ENCODE measurements at regions not wholly inside any gene's neighbourhood (a gene's known extent, or its start where the extent isn't known, plus 50 kb on each side); places are given as distances from the start of the nearest gene placed in this dataset.
"Not testable (repeated sequence)": the region's sequence is repeated elsewhere in the genome, so short reads cannot be mapped to it uniquely, and the experiment has no call there.

- no peak for TF ChIP-seq CTCF (IDR thresholded peaks at IDR 0.05)
- no peak for TF ChIP-seq POLR2A (IDR thresholded peaks at IDR 0.05)
- DNase-seq: no peak
- intact Hi-C loops (cut with DNase I): no loop called here
- no peaks in the 10 kb centered on the region for H3K9me3 ChIP-seq
- no peak overlapping the region for H3K27ac ChIP-seq
- H3K36me3 ChIP-seq: no peaks in the 10 kb centered on the region
- peaks cover 0 to 8% of the 10 kb centered on the region in 2 donors for H3K4me1 ChIP-seq
- no peaks in the 10 kb centered on the region for H3K27me3 ChIP-seq
- H3K4me3 ChIP-seq (replicated peaks in 1 of 3): no peak overlapping the region
These were observed 111.3 kb downstream of the GGTLC2 start for GRCh38 chr22:22755778-22756100.

- H3K4me1 ChIP-seq: peaks cover 0 to 8% of the 10 kb centered on the region in 2 donors
- no peak overlapping the region for H3K4me3 ChIP-seq (replicated peaks in 1 of 3)
- peak; percentile 14 to 30 for DNase-seq
- H3K36me3 ChIP-seq: no peaks in the 10 kb centered on the region
- H3K27me3 ChIP-seq: no peaks in the 10 kb centered on the region
- no peaks in the 10 kb centered on the region for H3K9me3 ChIP-seq
- intact Hi-C loops (cut with DNase I): no loop called here
- 40 to 61% methylated on average over 3 of the region's 3 CpGs for WGBS, 2 donors
- no peak for TF ChIP-seq POLR2A (IDR thresholded peaks at IDR 0.05)
- no peak for TF ChIP-seq CTCF (IDR thresholded peaks at IDR 0.05)
- H3K27ac ChIP-seq: no peak overlapping the region
These were observed 111.7 kb downstream of the GGTLC2 start for GRCh38 chr22:22756109-22756508.

GRCh38 chr22:22756551-22757201 is 112.3 kb downstream of the GGTLC2 start:
- H3K27me3 ChIP-seq; H3K4me1 ChIP-seq; intact Hi-C loops (cut with DNase I); DNase-seq; H3K36me3 ChIP-seq; H3K4me3 ChIP-seq (replicated peaks in 1 of 3); H3K27ac ChIP-seq; H3K9me3 ChIP-seq: not testable (repeated sequence)
- WGBS, 2 donors: 47 to 57% methylated on average over 3 of the region's 3 CpGs

- 61 to 93% methylated on average over 2 to 5 of the region's 6 CpGs for WGBS, 2 donors
- H3K36me3 ChIP-seq; intact Hi-C loops (cut with DNase I); H3K27ac ChIP-seq; H3K4me3 ChIP-seq (replicated peaks in 1 of 3); DNase-seq; H3K9me3 ChIP-seq; H3K27me3 ChIP-seq; H3K4me1 ChIP-seq: not testable (repeated sequence)
These were observed 113.8 kb downstream of the GGTLC2 start for GRCh38 chr22:22758101-22758807.

- Histone ChIP-seq H3K27me3 (no peaks in the 10 kb centered on the region), H3K27ac (no peak overlapping the region), H3K4me3 (replicated peaks in 1 of 3) (no peak overlapping the region), H3K9me3 (no peaks in the 10 kb centered on the region), H3K36me3 (no peaks in the 10 kb centered on the region), H3K4me1 (peaks cover 0 to 8% of the 10 kb centered on the region in 2 donors)
- intact Hi-C loops (cut with DNase I): no loop called here
- no peak for TF ChIP-seq POLR2A (IDR thresholded peaks at IDR 0.05)
- no peak for TF ChIP-seq CTCF (IDR thresholded peaks at IDR 0.05)
- DNase-seq: no peak
- WGBS, 2 donors: 66 to 67% methylated on average over 6 of the region's 6 CpGs
These were observed 115.0 kb downstream of the GGTLC2 start for GRCh38 chr22:22759371-22759770.

GRCh38 chr22:22759889-22760546 is 115.6 kb downstream of the GGTLC2 start:
- H3K27me3 ChIP-seq: no peaks in the 10 kb centered on the region
- intact Hi-C loops (cut with DNase I): no loop called here
- no peaks in the 10 kb centered on the region for H3K9me3 ChIP-seq
- TF ChIP-seq POLR2A (IDR thresholded peaks at IDR 0.05) (no peak), CTCF (IDR thresholded peaks at IDR 0.05) (no peak)
- DNase-seq: no peak
- H3K36me3 ChIP-seq: no peaks in the 10 kb centered on the region
- WGBS, 2 donors: 84 to 94% methylated on average over 7 of the region's 7 CpGs
- H3K27ac ChIP-seq: no peak overlapping the region
- no peak overlapping the region for H3K4me3 ChIP-seq (replicated peaks in 1 of 3)
- peaks cover 0 to 8% of the 10 kb centered on the region in 2 donors for H3K4me1 ChIP-seq

Data from thyroid gland (tissue), 4 donors.